DMS79 (cell line): ENCODE measurements at regions not wholly inside any gene's neighbourhood (a gene's known extent, or its start where the extent isn't known, plus 50 kb on each side); places are given as distances from the start of the nearest gene placed in this dataset.

Source experiments
- DNase-seq: peaks from one replicate; lab custom pipeline; 2025; lab: John Stamatoyannopoulos, UW

GRCh38 chr12:78406828-78407227 is 457.7 kb upstream of the SYT1 start:
- no peak for DNase-seq

GRCh38 chr12:78407722-78408121 is 456.9 kb upstream of the SYT1 start:
- no peak for DNase-seq

- no peak for DNase-seq
Observed at GRCh38 chr12:78414071-78414470, 450.5 kb upstream of the SYT1 start.

- no peak for DNase-seq
Observed at GRCh38 chr12:78418919-78419318, 445.7 kb upstream of the SYT1 start.

- DNase-seq, result no peak
Observed at GRCh38 chr12:78419513-78419912, 445.1 kb upstream of the SYT1 start.

GRCh38 chr12:78420991-78421390 is 443.6 kb upstream of the SYT1 start:
- DNase-seq, result no peak

GRCh38 chr12:78430551-78430950 is 434.0 kb upstream of the SYT1 start:
- no peak for DNase-seq

- DNase-seq, result no peak
Observed at GRCh38 chr12:78431931-78432330, 432.6 kb upstream of the SYT1 start.

- DNase-seq, result no peak
Observed at GRCh38 chr12:78439666-78440065, 424.9 kb upstream of the SYT1 start.

- DNase-seq, result no peak
Observed at GRCh38 chr12:78441737-78442453, 422.7 kb upstream of the SYT1 start.

GRCh38 chr12:78442454-78442801 is 422.1 kb upstream of the SYT1 start:
- DNase-seq, result no peak

GRCh38 chr12:78446555-78446954 is 418.0 kb upstream of the SYT1 start:
- DNase-seq, result no peak

GRCh38 chr12:78447373-78447772 is 417.2 kb upstream of the SYT1 start:
- DNase-seq, result no peak

- no peak for DNase-seq
Observed at GRCh38 chr12:78448692-78449091, 415.9 kb upstream of the SYT1 start.

- DNase-seq, result no peak
Observed at GRCh38 chr12:78455991-78456390, 408.6 kb upstream of the SYT1 start.

GRCh38 chr12:78457938-78458337 is 406.6 kb upstream of the SYT1 start:
- no peak for DNase-seq

GRCh38 chr12:78470354-78471195 is 394.0 kb upstream of the SYT1 start:
- no peak for DNase-seq

GRCh38 chr12:78473136-78473535 is 391.4 kb upstream of the SYT1 start:
- DNase-seq, result no peak

- no peak for DNase-seq
Observed at GRCh38 chr12:78473561-78473960, 391.0 kb upstream of the SYT1 start.

GRCh38 chr12:78483767-78484315 is 380.7 kb upstream of the SYT1 start:
- DNase-seq, result peak; percentile 87

- DNase-seq, result no peak
Observed at GRCh38 chr12:78489990-78490389, 374.6 kb upstream of the SYT1 start.

- DNase-seq, result no peak
Observed at GRCh38 chr12:78490861-78491260, 373.7 kb upstream of the SYT1 start.

GRCh38 chr12:78494911-78495310 is 369.7 kb upstream of the SYT1 start:
- DNase-seq, result no peak
